ENCODE measurements at regions not wholly inside any gene's neighbourhood (a gene's known extent, or its start where the extent isn't known, plus 50 kb on each side); places are given as distances from the start of the nearest gene placed in this dataset.

DNA sequence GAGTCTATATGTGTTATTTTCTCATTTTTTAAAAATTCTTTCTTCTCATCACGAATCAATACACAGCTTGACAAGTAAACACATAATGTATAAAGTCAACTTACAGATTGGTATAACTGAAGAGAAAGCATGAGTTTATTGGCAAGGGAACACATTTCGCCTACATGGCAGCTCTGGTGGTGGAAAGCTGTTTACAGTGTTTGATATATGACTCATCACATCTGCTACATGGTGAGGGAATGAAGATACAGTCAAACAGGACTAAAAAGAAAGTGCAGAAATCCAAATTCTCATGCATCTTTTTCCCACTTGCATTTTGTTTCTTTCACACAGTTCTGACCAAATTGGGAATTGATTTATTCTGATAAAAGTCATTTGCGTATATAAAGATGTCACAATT is 122.2 kb upstream of the ADGRL4 start:
- no peak for DNase-seq (ENCODE audit: low spot score)

DNA sequence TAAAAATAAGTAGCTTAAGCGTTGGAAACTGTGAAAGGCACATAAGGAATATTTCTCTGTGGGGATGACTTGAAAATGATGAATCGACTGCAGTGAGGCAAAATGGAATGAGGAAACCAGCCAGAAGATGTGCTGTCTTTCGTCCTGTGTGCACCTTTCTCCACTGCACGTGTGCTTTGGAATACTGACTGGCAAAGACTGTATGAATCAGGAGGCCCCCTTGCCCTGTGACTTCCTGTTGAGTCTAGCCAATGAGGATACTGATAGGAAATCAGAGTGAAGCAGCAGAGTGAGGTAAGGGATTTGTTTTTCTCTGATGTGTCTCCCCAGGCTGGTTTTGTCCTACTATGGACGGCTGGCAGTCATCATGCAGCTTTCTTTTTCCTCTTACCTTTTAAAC is 118.2 kb upstream of the ADGRL4 start:
- no peak for DNase-seq (ENCODE audit: low spot score)

DNA sequence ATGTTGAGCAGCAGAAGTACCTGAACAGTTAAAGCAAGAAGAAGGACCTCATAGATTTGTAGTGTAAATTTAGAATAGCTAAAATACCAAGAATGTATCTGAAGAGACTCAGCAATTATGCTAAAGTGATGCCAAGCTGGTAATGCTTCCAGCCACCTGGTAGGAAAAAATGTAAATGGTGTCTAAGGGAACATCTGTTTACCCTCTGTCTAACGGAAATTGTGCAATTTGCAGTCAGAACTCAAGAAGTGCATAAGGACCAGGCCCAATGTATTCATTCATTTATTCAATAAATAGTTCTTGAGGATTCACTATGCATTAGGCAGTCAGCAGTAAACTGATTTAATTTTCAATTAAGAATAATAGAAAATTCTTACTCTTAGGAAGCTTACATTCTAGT is 116.0 kb upstream of the ADGRL4 start:
- DNase-seq (ENCODE audit: low spot score): no peak

DNA sequence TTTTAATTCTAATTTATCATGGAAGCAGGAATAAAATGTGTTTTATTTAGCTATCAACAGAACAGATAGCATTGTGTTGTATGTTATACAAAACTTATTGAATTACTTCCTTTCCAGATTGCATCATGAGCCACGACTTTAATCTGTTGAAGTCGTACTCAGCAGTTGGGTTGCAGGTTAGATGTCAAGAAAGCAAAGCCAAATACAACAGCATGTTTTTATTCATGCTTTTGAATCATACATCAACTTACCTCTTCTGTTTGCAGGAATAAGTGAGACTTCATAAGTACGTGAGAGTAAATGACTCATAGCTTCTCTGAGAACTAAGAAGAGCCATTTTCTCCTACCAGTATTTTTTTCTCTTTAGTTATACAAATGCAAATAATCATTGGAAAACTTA is 110.8 kb upstream of the ADGRL4 start:
- DNase-seq (ENCODE audit: low spot score): no peak

DNA sequence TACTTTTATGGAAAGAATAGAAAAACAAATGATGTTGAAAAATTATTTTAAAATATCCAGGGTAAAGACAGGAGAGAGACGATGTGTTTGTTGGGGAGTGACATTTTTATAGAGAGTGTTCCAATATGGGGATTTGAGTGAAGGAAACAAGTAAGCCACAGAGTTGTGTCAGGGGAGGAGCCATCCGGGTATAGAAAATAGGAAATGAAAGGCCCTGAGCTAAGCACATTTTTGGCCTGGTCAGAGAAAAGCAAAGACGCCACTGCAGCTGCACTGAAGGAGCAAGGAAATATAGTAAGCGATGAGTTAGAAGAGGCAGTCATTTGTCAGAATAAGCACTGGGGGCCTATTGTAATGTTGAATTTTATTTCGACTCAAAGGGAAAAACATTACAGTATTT is 107.3 kb upstream of the ADGRL4 start:
- DNase-seq (ENCODE audit: low spot score): no peak

DNA sequence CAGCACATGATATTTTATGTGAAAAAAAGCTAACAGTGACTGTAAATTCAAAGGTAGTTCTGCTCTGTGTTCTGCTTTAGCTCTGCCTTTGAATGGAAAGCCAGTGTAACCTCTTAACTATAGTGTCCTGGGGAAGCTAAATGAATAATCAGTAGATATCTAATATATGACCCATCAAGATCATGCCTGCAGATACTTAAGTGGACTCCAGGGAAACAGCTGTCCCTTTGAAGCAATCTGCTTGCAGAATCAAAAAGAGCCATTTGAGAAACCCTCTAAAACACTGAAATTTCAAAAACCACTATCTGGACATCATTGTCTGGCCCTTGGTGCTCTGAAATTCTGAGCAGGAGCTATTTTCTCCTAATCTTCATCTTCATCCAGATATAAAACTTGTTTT is 104.2 kb upstream of the ADGRL4 start:
- no peak for DNase-seq (ENCODE audit: low spot score)

DNA sequence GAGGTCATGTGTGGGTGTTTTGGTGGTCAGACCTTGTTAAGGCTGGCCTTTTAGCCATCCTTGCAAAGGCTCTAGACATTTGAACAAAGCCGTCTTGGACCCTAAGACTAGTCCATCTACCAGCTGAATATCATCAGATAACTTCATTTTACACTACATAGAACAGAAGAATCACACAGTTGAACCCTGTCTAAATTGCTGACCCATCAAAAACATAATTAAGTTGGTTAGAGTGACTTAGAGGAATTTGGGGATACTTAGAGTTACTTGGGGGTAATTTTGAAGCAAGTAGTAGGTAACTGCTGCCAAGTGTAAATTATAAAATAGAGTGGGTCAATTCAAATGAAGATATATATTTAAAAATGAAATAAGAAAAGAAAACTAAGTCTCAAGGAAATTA is 102.9 kb upstream of the ADGRL4 start:
- no peak for DNase-seq (ENCODE audit: low spot score)

DNA sequence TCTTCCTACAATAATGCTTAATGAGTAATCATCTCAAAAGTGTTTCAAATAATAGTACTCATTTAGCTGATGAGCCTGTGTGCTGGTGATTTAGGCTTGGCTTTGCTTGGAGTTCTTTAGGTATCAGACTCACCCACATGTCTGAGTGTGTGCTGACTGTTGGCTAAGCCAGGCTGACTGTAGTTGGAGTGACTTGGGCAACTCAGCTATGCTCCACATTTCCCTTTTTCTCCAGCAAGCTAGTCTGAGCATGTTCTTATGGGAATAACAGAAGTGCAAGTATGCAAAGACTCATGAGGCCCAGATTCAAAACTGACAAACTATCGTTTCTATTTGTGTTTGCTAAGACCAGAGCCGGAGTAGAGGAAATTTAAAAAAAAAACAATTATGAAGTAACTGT is 99.0 kb upstream of the ADGRL4 start:
- no peak for DNase-seq (ENCODE audit: low spot score)

DNA sequence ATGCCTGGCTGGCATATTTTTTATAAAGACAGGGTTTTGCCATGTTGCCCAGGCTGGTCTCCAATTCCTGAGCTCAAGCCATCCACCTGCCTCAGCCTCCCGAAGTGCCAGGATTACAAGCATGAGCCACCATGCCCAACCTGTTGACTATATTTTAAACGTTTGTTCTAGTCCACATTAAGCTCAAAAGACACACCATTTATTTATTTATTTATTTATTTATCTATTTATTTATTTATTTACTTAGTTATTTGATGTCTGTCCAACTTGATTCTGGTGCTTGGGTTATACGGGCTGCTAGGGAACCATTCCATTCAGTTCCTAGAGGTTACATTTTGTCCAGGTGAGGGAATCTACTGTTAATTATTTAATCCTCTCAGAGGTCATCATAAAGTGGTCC is 98.1 kb upstream of the ADGRL4 start:
- DNase-seq (ENCODE audit: low spot score): no peak

DNA sequence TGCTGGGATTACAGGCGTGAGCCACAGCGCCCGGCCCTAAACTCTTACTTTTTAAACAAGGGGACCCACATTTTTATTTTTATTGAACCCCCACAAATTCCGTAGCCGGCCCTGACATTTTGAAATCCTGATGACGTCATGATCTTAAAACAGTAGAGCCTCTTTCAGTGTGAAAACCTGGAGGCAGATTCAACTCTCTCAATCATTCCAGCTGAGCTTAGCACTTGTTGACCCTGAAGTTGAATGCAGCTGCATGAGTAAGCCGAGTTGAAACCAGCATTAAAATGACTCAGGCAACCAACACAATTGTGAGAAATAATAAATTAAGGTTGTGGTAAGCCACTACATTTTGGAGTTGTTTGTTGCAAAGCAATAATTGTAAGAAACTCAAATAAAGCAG is 93.9 kb upstream of the ADGRL4 start:
- DNase-seq (ENCODE audit: low spot score): no peak

DNA sequence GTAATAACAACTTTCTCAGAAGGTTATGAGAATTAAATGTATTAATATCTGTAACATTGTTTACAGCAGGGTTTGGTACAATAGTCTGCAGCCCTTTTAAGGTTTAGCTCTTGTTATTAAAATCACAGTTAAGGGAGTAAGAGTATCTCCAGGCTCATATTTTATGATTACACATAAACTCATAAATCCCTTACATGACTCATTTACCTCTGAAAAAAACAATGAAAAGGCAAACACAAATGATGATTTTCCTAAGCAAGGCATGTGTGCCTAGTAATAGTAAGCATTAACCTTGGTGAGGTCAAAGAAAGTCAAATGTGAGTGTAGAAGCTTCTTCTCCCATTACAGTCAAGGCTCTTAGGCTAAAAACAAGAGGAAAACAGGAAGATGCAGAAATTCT is 84.5 kb upstream of the ADGRL4 start:
- no peak for DNase-seq (ENCODE audit: low spot score)

DNA sequence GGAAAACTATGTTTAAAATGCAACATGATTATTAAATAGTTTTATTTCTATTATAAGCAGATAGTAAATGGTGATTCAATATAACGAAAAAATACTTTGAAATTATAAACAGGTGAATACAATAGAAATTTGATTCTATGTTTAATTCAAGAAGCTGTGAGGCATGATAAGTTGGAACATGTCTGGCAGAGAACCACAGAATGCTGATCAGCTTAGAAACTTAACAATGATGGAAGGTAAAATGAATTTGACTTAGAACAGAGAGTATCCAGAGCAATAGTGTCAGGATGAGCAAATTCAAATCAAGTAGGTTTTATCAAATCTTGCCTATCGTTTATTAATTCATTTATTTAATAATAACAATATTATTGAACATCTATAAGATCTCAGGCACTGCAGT is 83.4 kb upstream of the ADGRL4 start:
- no peak for DNase-seq (ENCODE audit: low spot score)

DNA sequence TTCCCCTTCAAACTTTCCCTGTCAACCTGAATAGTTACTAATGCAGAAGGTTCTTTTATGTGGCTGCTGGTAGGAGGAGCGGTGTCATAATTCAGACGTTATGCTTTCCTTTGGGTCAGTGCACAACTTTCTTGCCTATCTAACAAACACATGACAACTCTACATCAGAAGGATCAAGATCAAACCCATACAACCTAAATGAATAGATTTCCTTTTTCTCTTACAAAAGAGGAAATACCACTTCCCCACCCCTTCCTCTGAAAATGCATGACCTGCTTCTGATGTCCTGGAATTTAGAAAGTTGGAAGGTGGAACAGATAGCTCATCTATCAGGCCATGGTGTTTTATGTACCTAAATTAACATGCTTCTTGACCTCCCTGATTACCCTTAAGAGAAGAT is 75.7 kb upstream of the ADGRL4 start:
- DNase-seq (ENCODE audit: low spot score): no peak

DNA sequence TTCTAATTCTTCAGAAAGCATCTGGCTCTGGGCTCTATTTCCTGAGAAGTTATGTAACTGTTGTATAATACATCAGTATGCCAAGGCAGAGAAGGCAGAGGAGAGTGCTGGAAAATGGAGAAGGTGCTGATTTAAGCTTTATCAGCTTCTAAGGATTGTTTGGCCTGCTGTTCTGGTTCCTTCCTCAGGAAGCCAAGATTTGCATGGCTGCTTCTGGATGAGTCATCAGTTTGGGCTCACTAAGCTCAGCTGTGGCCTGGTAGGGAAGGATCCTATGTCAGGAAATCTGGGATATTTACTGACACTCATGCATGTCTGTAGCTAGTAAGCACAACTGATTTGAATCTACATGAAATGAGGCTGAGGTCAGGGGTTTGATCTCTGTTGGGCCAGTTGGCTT is 73.2 kb upstream of the ADGRL4 start:
- no peak for DNase-seq (ENCODE audit: low spot score)

DNA sequence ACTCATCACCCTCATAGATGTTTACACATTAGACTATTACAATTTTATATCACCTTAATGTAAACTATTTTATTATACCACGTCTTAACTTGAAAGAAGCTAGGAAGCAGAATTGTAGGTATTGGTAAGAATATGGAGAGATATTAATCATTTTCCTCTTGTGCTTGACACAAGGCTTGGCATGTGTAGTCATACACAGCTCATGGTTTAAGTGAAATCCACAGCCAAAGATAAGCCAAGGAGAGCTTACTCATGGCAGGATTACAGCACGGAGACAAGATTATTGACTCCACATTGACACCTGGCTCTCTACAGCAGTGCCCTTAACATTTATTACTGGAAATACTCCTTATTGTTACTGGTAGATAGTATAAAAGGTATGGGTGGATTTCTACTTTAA is 68.4 kb upstream of the ADGRL4 start:
- DNase-seq (ENCODE audit: low spot score): no peak

DNA sequence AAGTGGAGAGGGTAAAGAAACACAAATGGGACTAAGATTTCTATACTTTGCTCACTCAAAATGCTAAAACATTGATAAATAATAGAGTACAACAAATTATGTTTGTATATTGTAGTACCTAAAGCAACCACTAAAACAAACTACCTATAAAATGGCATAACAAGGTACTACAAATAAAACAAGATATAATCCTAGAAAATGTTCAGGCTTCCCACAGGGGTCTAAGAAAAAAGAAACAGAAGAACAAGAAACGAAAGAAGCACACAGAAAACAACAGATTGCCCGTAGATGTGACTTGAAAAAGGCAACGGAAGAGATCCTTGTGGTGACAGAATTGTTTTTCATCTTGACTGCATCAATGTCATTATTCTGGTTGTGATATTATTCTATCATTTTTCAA is 63.3 kb upstream of the ADGRL4 start:
- no peak for DNase-seq (ENCODE audit: low spot score)

DNA sequence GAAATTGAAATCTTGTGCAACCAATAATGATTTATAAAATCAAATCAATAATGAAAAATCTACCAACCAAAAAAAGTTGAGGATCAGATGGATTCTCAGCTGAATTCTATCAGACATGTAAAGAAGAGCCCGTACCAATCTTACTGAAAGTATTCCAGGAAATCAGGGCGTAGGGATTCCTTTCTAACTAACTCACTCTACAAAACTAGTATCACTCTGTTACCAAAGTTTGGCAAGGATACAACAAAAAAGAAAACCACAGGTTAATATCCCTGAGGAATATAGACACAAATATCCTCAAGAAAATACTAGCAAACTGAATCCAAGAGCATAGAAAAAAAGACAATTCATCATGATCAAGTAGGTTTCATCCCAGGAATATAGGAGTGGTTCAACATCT is 52.8 kb upstream of the ADGRL4 start:
- no peak for DNase-seq (ENCODE audit: low spot score)
